ENCODE measurements at regions not wholly inside any gene's neighbourhood (a gene's known extent, or its start where the extent isn't known, plus 50 kb on each side); places are given as distances from the start of the nearest gene placed in this dataset.
A peak's percentile ranks its signal among the peaks of the same experiment; 100 is the strongest.

- in situ Hi-C loops (cut with HindIII; ENCODE audit: low pct_unique_long_range_greater_than_20kb, low sequenced_read_pairs) = no loop called here
- no peak for DNase-seq (ENCODE audit: low read depth)
Measured at GRCh38 chr3:110101361-110101760, 764.0 kb upstream of the DPPA4 start.

- in situ Hi-C loops (cut with HindIII; ENCODE audit: low pct_unique_long_range_greater_than_20kb, low sequenced_read_pairs) = no loop called here
- DNase-seq (ENCODE audit: low read depth) = no peak
Measured at GRCh38 chr3:110106805-110107204, 769.5 kb upstream of the DPPA4 start.

GRCh38 chr3:110123946-110124345, 786.6 kb upstream of the DPPA4 start:
- in situ Hi-C loops (cut with HindIII; ENCODE audit: low pct_unique_long_range_greater_than_20kb, low sequenced_read_pairs) = no loop called here
- DNase-seq (ENCODE audit: low read depth) = no peak

- no peak for DNase-seq (ENCODE audit: low read depth)
- in situ Hi-C loops (cut with HindIII; ENCODE audit: low pct_unique_long_range_greater_than_20kb, low sequenced_read_pairs) = no loop called here
Measured at GRCh38 chr3:110126065-110126464, 788.7 kb upstream of the DPPA4 start.

- no peak for DNase-seq (ENCODE audit: low read depth)
- in situ Hi-C loops (cut with HindIII; ENCODE audit: low pct_unique_long_range_greater_than_20kb, low sequenced_read_pairs) = no loop called here
Measured at GRCh38 chr3:110133971-110134370, 796.6 kb upstream of the DPPA4 start.

- peak; percentile 16 for DNase-seq (ENCODE audit: low read depth)
- in situ Hi-C loops (cut with HindIII; ENCODE audit: low pct_unique_long_range_greater_than_20kb, low sequenced_read_pairs) = no loop called here
Measured at GRCh38 chr3:110139048-110139447, 801.7 kb upstream of the DPPA4 start.

GRCh38 chr3:110139821-110140220, 802.5 kb upstream of the DPPA4 start:
- in situ Hi-C loops (cut with HindIII; ENCODE audit: low pct_unique_long_range_greater_than_20kb, low sequenced_read_pairs) = no loop called here
- no peak for DNase-seq (ENCODE audit: low read depth)

GRCh38 chr3:110149763-110150162, 812.4 kb upstream of the DPPA4 start:
- in situ Hi-C loops (cut with HindIII; ENCODE audit: low pct_unique_long_range_greater_than_20kb, low sequenced_read_pairs) = no loop called here
- no peak for DNase-seq (ENCODE audit: low read depth)

- no peak for DNase-seq (ENCODE audit: low read depth)
- in situ Hi-C loops (cut with HindIII; ENCODE audit: low pct_unique_long_range_greater_than_20kb, low sequenced_read_pairs) = no loop called here
Measured at GRCh38 chr3:110157221-110157620, 819.9 kb upstream of the DPPA4 start.

- DNase-seq (ENCODE audit: low read depth) = no peak
- in situ Hi-C loops (cut with HindIII; ENCODE audit: low pct_unique_long_range_greater_than_20kb, low sequenced_read_pairs) = no loop called here
Measured at GRCh38 chr3:110164632-110165369, 827.5 kb upstream of the DPPA4 start.

- no peak for DNase-seq (ENCODE audit: low read depth)
- in situ Hi-C loops (cut with HindIII; ENCODE audit: low pct_unique_long_range_greater_than_20kb, low sequenced_read_pairs) = no loop called here
Measured at GRCh38 chr3:110165370-110165743, 828.0 kb upstream of the DPPA4 start.

GRCh38 chr3:110165753-110166152, 828.4 kb upstream of the DPPA4 start:
- in situ Hi-C loops (cut with HindIII; ENCODE audit: low pct_unique_long_range_greater_than_20kb, low sequenced_read_pairs) = no loop called here
- DNase-seq (ENCODE audit: low read depth) = no peak

GRCh38 chr3:110166791-110167190, 829.4 kb upstream of the DPPA4 start:
- DNase-seq (ENCODE audit: low read depth) = no peak
- in situ Hi-C loops (cut with HindIII; ENCODE audit: low pct_unique_long_range_greater_than_20kb, low sequenced_read_pairs) = no loop called here

- in situ Hi-C loops (cut with HindIII; ENCODE audit: low pct_unique_long_range_greater_than_20kb, low sequenced_read_pairs) = no loop called here
- no peak for DNase-seq (ENCODE audit: low read depth)
Measured at GRCh38 chr3:110174908-110175307, 837.6 kb upstream of the DPPA4 start.

- no peak for DNase-seq (ENCODE audit: low read depth)
- in situ Hi-C loops (cut with HindIII; ENCODE audit: low pct_unique_long_range_greater_than_20kb, low sequenced_read_pairs) = no loop called here
Measured at GRCh38 chr3:110178965-110179364, 841.6 kb upstream of the DPPA4 start.

GRCh38 chr3:110180733-110181132, 843.4 kb upstream of the DPPA4 start:
- DNase-seq (ENCODE audit: low read depth) = no peak

GRCh38 chr3:110181226-110181625, 843.9 kb upstream of the DPPA4 start:
- DNase-seq (ENCODE audit: low read depth) = no peak
- in situ Hi-C loops (cut with HindIII; ENCODE audit: low pct_unique_long_range_greater_than_20kb, low sequenced_read_pairs) = no loop called here

More at GRCh38 chr3:110180733-110181132, 843.4 kb upstream of the DPPA4 start:
- in situ Hi-C loops (cut with HindIII; ENCODE audit: low pct_unique_long_range_greater_than_20kb, low sequenced_read_pairs) = no loop called here

GRCh38 chr3:110184536-110184935, 847.2 kb upstream of the DPPA4 start:
- DNase-seq (ENCODE audit: low read depth) = no peak
- in situ Hi-C loops (cut with HindIII; ENCODE audit: low pct_unique_long_range_greater_than_20kb, low sequenced_read_pairs) = no loop called here

GRCh38 chr3:110193074-110193473, 855.7 kb upstream of the DPPA4 start:
- no peak for DNase-seq (ENCODE audit: low read depth)
- in situ Hi-C loops (cut with HindIII; ENCODE audit: low pct_unique_long_range_greater_than_20kb, low sequenced_read_pairs) = no loop called here

Data from Caki2 (cell line).